GM21825 (cell line): ENCODE measurements at regions not wholly inside any gene's neighbourhood (a gene's known extent, or its start where the extent isn't known, plus 50 kb on each side); places are given as distances from the start of the nearest gene placed in this dataset.

Experiments
- ATAC-seq: cut with Tn5 transposase; IDR thresholded peaks from one replicate; pipeline ENCODE4 v1.9.1; 2021; ENCODE audit warnings: mild to moderate bottlenecking, moderate library complexity; ENCODE audit not compliant: unreplicated experiment

- ATAC-seq: no peak
Observed at GRCh38 chr15:94177112-94177511, 54.2 kb upstream of the MCTP2 start.

GRCh38 chr15:94175420-94175819 lies 55.9 kb upstream of the MCTP2 start:
- ATAC-seq: no peak

GRCh38 chr15:94174399-94174802 lies 57.0 kb upstream of the MCTP2 start:
- peak; percentile 92 for ATAC-seq

- ATAC-seq: no peak
Observed at GRCh38 chr15:94168250-94168649, 63.1 kb upstream of the MCTP2 start.

- ATAC-seq: no peak
Observed at GRCh38 chr15:94164971-94165370, 66.4 kb upstream of the MCTP2 start.

- peak; percentile 46 for ATAC-seq
Observed at GRCh38 chr15:94164202-94164807, 67.1 kb upstream of the MCTP2 start.

- no peak for ATAC-seq
Observed at GRCh38 chr15:94162939-94163338, 68.4 kb upstream of the MCTP2 start.

GRCh38 chr15:94154255-94154654 lies 77.1 kb upstream of the MCTP2 start:
- ATAC-seq: no peak

GRCh38 chr15:94145046-94145445 lies 86.3 kb upstream of the MCTP2 start:
- no peak for ATAC-seq

- ATAC-seq: no peak
Observed at GRCh38 chr15:94141802-94142201, 89.6 kb upstream of the MCTP2 start.

GRCh38 chr15:94135486-94136147 lies 95.7 kb upstream of the MCTP2 start:
- no peak for ATAC-seq

- ATAC-seq: no peak
Observed at GRCh38 chr15:94131875-94132274, 99.5 kb upstream of the MCTP2 start.

GRCh38 chr15:94130504-94130903 lies 100.9 kb upstream of the MCTP2 start:
- ATAC-seq: no peak

GRCh38 chr15:94127006-94127405 lies 104.4 kb upstream of the MCTP2 start:
- ATAC-seq: no peak

- ATAC-seq: no peak
Observed at GRCh38 chr15:94125698-94126097, 105.7 kb upstream of the MCTP2 start.

- ATAC-seq: no peak
Observed at GRCh38 chr15:94125156-94125555, 106.2 kb upstream of the MCTP2 start.

GRCh38 chr15:94122516-94122915 lies 108.8 kb upstream of the MCTP2 start:
- ATAC-seq: no peak

- peak; percentile 99 for ATAC-seq
Observed at GRCh38 chr15:94119923-94120775, 111.2 kb upstream of the MCTP2 start.

- no peak for ATAC-seq
Observed at GRCh38 chr15:94119298-94119811, 112.0 kb upstream of the MCTP2 start.

GRCh38 chr15:94110476-94111130 lies 120.8 kb upstream of the MCTP2 start:
- ATAC-seq: no peak

GRCh38 chr15:94107652-94108051 lies 123.7 kb upstream of the MCTP2 start:
- ATAC-seq: no peak
